ENCODE measurements at regions not wholly inside any gene's neighbourhood (a gene's known extent, or its start where the extent isn't known, plus 50 kb on each side); places are given as distances from the start of the nearest gene placed in this dataset.

- TF ChIP-seq POLR2A (IDR thresholded peaks at IDR 0.05) (no peak), CTCF (IDR thresholded peaks at IDR 0.05) (no peak), POLR2AphosphoS5 (IDR thresholded peaks at IDR 0.05) (no peak)
These were observed 173.2 kb downstream of the SUDS3 start for GRCh38 chr12:118549510-118549980.
